HG02571 (cell line): ENCODE measurements at regions not wholly inside any gene's neighbourhood (a gene's known extent, or its start where the extent isn't known, plus 50 kb on each side); places are given as distances from the start of the nearest gene placed in this dataset.
"Not testable (repeated sequence)": the region's sequence is repeated elsewhere in the genome, so short reads cannot be mapped to it uniquely, and the experiment has no call there.

Experiments used
- ATAC-seq: cut with Tn5 transposase; IDR thresholded peaks from one replicate; pipeline ENCODE4 v1.9.1; 2021; ENCODE audit warnings: mild to moderate bottlenecking, moderate library complexity; ENCODE audit not compliant: unreplicated experiment

DNA sequence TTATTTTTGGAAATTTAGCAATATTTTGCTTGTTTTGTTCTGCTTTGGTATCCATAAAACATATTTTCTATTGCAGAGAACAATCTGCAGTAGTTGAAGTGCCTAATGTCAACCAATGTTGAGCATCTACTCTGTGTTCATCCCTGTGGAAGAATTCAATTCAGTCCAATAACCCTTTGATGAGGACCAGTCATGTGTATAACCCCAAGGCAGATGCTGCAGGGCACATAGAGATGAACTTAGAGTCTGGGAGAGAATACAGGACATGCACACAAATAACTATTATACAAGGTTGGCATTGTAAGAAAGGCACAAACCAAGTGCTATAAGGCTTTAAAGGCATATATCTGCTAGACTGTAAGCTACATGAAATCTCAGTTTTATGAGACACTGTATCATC is 304.7 kb downstream of the LRIG3 start:
- no peak for ATAC-seq

DNA sequence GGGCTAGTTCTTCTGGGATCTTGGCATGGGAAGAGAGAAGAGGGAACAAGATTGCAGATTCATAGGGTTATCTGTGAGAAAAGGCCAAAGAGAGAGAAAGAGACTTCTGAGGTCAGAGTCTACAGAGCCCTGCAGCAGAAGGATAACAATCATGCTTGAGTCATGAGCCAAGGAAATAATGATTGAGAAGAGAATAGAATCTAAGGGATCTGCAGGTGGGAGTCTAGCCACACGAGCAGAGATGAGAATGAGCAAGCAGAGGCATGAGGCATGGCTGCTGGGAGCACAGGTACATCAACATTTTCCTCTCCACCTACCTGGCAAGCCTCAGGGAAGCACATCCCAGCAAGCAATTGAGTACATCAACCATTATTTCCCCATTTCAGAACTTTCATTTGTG is 303.7 kb downstream of the LRIG3 start:
- ATAC-seq = no peak

DNA sequence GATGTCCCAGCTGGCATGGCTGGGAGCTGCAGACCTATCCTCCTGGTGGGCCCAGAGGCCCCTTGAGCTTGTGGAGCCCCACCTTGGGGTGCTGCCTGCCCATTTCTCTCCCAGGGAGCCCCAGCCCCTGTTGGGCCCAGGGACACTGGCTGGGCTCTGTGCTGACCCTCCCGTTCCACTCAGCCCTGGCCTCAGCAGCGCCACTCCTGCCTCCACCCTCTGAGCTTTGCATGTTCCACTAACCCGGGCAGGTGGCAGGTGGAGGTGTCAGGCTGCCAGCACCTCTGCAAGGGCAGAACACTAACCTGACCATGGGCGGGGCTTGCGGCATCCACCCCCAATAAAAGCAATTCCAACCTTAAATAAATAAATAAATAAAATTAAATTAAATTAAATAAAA is 299.2 kb downstream of the LRIG3 start:
- no peak for ATAC-seq

DNA sequence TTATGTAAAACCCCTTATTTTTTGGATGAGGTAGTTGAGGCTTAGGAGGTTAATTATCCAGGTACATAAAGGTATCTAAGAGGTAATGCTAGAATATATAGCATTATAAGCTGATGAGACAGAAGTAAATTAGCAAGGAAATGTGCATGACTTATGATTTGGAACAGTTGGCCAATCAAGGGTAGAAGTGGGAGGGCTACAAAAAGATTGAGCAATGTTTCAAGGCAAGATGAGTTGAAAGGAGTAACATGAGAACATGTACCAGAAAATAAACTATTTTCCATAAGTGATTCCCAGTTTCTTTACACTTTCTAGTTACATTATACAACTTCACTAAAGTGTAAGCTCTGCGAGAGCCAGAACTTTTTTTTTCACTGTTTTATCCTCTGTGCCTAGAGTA is 290.9 kb downstream of the LRIG3 start:
- ATAC-seq = no peak

DNA sequence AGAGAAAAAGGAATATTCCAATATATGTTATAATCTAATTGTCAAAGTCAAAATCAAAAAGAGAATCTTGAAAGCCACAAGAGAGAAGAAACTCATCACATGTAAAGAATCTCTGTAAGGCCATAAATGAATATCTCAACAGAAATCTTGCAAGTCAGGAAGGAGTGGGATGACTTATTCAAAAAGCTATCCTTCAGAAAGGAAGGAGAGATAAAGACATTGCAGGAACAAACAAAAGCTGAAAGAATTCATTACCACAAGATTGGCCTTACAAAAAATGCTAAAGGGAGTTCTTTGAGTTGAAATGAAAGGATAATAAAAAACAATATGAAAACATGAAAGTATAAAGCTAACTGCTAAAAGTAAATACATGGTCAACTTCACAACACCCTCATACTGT is 286.8 kb downstream of the LRIG3 start:
- ATAC-seq = no peak

DNA sequence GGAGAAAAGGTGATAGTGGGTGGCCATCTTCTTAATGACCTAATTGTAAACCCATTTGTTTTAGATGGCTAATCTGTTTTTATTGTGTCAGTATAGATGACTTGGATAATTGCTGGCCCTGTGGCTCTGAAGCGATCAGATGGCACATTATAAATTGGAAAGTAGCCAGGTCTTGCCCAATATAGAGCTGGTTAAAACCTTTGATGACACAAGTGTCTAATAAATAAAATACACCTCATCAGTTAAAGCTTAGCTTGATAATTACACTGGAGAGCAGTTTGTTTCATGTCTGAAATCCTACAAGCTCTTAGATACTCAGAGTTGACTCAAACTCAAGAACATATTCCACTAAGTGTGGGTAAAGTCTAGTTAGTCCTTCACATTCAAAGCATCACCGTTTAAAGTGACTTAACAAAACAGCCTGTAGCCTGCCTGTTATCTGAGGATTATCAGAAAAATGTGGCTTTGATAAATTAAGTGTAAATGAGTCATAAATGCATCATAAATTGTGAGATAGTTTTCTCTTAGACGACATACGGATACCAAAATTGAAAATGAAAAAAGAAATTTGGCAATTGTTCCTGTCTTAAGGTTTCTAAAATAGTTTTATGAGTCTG is 280.9 kb downstream of the LRIG3 start:
- ATAC-seq = no peak

DNA sequence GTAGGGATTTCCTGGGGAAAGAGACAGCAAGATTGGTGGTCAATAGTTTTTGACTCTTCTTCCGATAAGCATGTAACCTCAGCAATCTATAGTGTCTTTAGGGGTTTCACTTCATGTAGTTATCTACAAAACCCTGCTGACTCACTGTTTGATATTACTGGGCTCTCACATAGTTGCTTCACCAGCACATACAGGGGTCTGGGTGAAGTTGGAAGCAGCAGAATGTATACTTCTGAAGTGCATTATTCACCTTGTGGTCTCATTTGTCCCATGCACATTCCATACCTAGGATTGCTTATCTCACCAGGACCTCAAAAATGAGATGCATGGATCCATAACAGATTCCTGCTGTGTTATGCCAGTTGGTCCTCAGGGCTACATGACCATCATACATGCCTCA is 280.0 kb downstream of the LRIG3 start:
- no peak for ATAC-seq

DNA sequence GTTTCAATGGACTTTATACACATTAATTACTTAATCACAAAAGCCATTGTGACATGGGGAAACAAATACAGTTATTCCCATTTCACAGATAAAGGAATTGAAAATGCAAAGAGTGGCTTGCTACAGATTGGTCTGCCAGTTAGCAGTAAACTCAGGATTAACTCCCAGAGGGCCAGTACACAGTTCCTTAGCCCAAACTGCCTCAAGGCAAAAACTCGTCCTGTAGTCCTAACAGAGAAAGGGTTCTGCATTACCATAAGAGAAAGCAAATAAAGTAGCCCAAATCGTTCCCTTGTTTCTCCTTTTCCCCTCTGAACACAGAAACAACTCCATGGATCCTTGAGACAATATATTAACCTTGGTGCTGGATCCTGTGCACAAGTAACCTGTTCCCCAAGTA is 274.4 kb downstream of the LRIG3 start:
- no peak for ATAC-seq

DNA sequence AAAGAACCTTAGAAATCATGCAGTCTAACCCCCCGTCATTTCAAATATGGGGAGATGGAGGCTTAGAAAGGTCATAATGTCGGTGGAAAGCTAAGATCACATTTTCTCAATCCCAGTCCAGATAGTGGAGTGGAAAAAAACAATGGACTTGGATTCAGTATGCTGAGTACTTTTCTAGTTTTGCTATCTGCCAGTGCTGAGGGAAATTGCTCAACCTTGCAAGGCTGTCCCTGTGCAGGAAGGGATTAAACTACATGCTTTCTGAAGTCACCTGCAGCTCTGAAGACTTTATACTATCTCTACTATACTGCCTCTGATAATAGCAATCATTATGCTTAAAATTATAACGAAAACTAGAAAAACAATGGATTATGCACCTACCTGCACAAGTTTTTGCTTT is 272.8 kb downstream of the LRIG3 start:
- no peak for ATAC-seq

DNA sequence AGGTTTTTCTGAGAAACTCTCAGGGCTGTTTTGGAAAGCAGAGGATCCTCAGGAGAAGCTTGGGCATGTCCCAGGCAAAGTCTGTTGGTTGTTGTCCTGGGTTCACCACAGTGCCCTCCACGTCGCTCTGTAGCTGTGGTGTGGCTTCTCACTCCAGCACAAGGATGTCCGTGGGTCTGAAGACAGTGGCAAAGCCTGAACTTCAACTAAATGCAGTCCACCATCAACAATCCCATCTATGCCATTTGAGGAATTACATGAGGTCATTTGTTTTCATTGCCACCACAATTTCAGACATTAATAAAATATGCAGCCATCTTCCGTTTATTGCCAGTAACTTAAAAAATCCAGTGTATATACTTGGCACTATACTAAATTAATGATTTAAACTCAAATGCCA is 272.1 kb downstream of the LRIG3 start:
- ATAC-seq = no peak

DNA sequence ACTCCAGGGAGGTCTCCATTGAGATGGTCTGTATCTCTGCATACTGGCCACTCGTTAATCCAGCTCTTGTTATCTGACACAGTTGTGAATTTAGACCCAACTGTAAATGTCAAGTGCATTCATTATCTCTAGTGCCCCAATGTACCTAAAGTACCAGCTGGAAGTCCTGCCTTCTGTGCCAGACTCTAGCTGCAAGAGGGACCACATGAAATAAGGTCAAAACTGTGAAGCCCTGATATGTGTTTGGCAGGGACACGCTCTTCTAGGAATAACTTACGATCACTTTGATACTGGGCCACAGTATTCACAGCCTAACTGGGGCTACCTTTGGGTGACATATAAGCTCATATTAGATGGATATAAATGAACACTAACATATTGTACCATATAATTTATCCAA is 268.5 kb downstream of the LRIG3 start:
- ATAC-seq = no peak

DNA sequence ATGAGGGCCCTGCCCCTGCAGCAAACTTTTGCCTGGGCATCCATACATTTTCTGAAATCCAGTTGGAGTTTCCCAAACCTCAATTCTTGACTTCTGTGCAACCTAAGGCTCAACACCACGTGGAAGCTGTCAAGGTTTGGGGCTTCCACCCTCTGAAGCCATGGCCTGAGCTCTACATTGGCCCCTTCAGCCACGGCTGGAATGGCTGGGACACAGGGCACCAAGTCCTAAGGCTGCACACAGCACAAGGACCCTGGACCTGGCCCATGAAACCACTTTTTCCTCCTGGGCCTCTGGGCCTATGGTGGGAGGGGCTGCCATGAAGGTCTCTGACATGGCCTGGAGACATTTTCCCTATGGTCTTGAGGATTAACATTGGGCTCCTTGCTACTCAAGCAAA is 266.3 kb downstream of the LRIG3 start:
- no peak for ATAC-seq

DNA sequence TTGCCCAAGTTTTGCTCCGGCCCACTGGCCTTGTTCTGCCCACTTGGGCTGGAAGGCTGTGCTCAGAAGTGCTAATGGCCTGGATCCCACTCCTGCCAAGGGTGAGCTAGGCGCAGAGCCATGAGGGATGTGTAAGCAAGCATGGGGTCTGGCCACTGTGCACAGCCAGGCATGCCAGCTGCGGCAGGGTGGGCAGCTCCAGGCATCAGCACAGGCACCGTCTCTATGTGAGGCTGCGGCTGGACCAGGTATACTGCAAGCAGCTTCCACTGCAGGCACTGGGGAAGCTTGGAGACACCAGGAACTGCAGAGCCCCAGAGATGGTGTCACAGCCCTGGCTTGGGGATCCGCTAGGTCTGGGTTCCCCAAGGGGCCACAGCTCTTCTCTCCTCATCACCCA is 264.9 kb downstream of the LRIG3 start:
- no peak for ATAC-seq

DNA sequence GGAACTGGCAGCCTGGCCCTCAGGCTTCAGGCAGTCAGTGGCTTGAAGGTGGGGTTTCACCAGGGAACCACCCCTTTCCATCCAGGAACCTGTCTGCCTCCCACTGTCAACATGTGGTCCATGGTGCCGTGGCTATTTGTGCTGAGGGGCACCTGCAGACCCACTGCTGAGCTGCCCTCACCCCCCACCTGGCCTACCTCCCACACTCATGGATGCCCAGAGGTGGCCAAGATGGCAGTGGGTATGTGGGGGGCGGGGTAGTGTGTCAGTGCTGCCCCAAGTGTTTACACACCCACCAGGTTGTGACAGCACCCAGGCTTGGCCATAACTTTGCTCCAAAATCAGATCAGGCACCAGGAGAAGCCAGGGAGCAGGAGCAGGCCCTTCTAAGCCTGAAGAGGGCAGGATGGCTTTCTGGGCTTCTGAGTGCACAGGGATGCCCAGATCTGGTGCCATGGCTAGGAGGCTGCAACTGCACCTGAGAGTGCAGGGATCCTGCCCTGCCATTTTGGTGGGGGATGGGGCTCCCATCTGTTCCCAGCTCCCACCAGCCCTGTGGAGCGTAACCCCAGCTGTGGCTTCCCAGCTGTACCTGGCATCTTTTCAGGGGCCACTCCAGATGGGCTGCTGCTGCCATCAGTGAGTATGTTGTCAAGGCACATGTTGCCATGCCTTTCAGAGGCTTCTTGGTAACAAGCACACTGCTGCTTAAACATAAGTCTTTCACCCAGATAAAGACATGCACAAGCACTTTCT is 263.9 kb downstream of the LRIG3 start:
- ATAC-seq = no peak

DNA sequence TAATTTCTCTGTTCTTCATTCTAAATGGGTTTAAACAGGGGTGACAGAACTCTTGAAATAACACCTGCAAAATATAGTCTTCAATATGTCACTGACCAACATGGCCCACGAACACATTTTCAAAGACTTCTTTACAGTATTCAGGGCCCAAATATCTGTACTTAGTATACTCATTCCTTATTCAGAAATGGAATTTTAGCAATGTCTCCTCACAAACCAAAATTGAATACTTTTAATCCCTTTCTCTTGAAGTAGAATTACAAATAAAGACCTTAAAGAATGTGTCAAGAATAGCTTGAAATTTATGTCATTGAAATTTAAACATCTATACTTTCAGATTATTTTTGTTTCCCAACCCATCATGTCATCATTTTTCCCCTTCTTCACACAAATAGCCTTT is 263.1 kb downstream of the LRIG3 start:
- ATAC-seq = no peak

DNA sequence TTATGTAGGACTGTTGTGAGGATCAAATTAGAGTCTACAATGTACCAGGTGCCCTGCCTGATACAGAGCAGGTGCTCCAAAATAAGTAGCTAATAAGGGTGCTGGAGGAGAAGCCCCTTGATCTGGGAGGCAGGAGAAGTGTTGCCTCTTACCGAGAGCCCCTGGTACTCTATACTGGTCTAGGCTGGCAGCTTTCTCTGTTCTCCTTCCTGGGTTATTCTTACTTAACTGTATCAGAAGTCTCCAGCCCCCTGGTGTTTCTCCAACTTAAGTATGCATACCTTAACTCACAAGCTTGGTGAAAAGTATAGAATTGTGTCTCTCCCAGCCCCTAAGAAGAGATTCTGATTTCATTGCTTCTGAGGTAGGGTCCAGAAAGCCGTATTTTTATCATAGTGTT is 254.9 kb downstream of the LRIG3 start:
- ATAC-seq = no peak

DNA sequence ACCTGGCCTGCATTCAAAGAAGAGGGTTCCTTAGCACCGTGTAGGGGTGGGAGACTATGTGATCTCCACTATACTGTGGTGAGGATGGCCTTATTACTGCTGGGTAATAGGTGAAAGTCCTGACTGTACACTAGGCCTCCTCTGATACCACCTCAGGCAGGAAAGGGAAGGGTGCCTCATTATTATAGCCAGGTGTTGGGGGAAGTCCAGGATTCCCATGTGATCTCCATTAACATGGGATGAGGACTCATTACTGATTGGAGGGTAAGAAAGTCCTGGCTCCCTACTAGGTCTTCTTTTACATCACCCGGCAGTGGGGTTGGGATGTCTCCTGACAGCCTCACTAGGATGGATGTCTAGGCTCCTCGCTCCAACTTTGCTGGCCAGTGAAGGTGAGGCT is 252.1 kb downstream of the LRIG3 start:
- no peak for ATAC-seq

DNA sequence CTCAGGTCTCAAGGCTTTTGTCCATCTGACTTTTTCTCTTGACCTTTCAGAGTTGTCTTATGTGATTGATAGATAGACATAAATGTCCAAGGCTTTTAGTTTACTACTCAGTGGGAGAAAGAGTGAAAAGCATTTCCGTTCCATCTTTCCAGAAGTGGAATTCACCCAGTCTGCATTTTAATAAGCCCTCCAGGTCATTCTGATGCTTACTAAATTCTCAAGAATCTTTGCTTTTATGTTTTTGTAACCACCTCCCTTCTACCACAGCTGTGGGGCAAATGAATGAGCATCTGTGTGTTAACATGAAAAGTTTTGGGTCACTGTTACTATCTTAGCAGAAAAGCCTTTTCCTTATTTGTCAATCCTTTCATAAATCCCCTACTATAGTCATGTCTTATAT is 251.4 kb downstream of the LRIG3 start:
- no peak for ATAC-seq

DNA sequence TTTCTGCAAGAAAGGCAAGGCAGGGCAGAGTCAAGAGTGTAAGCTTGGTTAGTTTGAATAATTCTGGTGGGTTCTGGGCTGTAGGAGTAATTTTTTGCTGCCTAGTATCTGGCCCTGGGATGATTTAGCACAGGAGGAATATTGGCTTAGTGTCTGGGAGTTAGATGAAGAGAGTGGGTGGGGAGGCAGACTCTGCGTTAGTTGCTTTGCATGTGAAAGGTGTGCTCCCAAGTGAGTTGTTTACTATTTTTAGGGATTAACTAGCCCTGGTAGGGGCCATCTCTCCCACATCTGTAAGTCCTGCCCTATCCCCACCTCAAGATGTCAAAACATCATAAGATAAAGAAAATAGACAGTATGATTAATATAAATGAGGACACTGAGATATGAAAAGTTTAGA is 249.7 kb downstream of the LRIG3 start:
- ATAC-seq = no peak

DNA sequence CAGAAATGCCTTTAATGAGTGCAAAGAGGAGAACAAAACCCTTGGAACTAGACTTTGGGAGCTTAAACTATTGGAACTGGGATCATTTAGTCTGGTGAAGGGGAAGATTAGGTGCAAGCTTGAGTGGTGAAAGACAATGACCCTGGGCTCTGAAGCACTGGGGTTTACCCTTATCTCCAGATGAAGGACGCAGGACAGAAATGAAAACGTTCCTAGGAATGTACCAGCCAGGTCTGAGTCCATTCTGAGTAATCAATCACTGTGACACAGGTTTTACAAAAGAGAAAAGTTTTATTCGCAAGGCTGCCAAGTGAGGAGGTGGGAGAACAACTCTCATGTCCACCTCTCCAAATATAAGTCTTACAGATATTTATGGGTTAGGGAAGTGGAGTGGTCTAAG is 249.1 kb downstream of the LRIG3 start:
- no peak for ATAC-seq

DNA sequence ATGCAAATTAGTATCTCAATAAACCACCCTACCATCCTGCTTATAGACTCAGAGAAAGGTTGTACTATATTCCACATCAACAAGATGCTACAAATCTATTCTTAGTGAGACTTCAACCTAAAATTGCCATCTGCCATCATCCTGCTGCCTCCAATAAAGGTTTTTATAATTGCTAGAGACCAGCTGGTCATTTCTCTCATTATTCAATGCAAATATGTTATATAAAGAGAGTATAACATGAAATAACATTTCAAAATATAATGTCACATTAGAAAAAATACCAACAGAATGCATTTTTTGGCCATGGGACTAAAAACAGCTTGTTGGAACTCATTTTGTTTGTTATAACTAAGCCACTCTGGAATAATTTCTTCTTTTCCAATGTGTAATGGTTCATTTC is 247.3 kb downstream of the LRIG3 start:
- ATAC-seq = no peak

DNA sequence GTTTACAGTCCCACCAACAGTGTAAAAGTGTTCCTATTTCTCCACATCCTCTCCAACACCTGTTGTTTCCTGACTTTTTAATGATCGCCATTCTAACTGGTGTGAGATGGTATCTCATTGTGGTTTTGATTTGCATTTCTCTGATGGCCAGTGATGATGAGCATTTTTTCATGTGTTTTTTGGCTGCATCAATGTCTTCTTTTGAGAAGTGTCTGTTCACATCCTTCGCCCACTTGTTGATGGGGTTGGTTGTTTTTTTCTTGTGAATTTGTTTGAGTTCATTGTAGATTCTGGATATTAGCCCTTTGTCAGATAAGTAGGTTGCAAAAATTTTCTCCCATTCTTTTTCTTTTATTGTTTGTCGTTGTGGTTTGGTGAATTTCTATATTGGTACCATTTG is 242.5 kb downstream of the LRIG3 start:
- not testable (repeated sequence) for ATAC-seq

DNA sequence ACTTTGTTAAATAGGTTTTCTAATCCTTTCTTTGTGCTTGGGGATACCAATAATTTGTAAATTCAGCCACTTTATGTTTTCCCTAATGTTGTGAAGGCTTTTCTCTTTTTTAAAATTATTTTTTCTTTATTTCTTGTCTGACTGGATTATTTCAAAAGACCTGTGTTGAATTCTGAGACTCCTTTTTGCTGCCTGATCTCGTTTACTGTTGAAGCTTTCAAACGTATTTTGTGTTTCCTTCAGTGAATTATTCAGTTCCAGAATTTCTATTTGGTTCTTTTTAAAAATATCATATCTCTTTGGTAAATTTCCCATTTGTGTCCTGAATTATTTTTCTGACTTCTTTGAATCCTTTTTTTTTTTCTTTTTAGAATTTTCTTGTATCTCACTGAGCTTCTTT is 241.6 kb downstream of the LRIG3 start:
- no peak for ATAC-seq
